Smooth muscle cell (in vitro differentiated cells): ENCODE measurements at regions not wholly inside any gene's neighbourhood (a gene's known extent, or its start where the extent isn't known, plus 50 kb on each side); places are given as distances from the start of the nearest gene placed in this dataset.

Experiments used
- DNase-seq: peaks from one replicate; lab custom pipeline; 2025; ENCODE audit not compliant: unreplicated experiment; lab: John Stamatoyannopoulos, UW
- H2AFZ ChIP-seq: fragments of 200-600 bp; sonication (generic); 2 replicates; pipeline ENCODE4 v1.6.0; 2016; ENCODE audit warnings: antibody characterized with exemption, low read depth, mild to moderate bottlenecking
- H3F3A ChIP-seq: fragments of 200-600 bp; sonication (generic); 2 replicates; pipeline ENCODE4 v1.6.0; 2017; ENCODE audit warnings: antibody characterized with exemption, low read depth
- H3K27ac ChIP-seq: fragments of 200-600 bp; sonication (generic); 2 replicates; pipeline ENCODE4 v1.5.1; 2016; ENCODE audit warnings: low read depth, mild to moderate bottlenecking
- H3K27me3 ChIP-seq: fragments of 200-600 bp; sonication (generic); 2 replicates; pipeline ENCODE4 v1.6.1; 2016; ENCODE audit warnings: low read depth, mild to moderate bottlenecking
- H3K36me3 ChIP-seq: fragments of 200-600 bp; sonication (generic); 2 replicates; pipeline ENCODE4 v1.5.1; 2016; ENCODE audit warnings: low read depth
- H3K4me1 ChIP-seq: fragments of 200-600 bp; sonication (generic); 2 replicates; pipeline ENCODE4 v1.5.1; 2016; ENCODE audit warnings: low read depth
- H3K4me2 ChIP-seq: fragments of 200-600 bp; sonication (generic); 2 replicates; pipeline ENCODE4 v1.6.0; 2016; ENCODE audit warnings: mild to moderate bottlenecking
- H3K4me3 ChIP-seq: fragments of 200-600 bp; sonication (generic); 2 replicates; pipeline ENCODE4 v1.5.1; 2016; ENCODE audit warnings: mild to moderate bottlenecking
- H3K79me2 ChIP-seq: fragments of 200-600 bp; sonication (generic); 2 replicates; pipeline ENCODE4 v1.6.0; 2016; ENCODE audit warnings: low read depth, mild to moderate bottlenecking
- H3K9ac ChIP-seq: fragments of 200-600 bp; sonication (generic); 2 replicates; pipeline ENCODE4 v1.6.0; 2016; ENCODE audit warnings: low read depth
- H3K9me3 ChIP-seq: fragments of 200-600 bp; sonication (generic); replicated peaks from 2 replicates; pipeline ENCODE4 v1.5.1; 2016; ENCODE audit warnings: low read depth
- H4K20me1 ChIP-seq: fragments of 200-600 bp; sonication (generic); 2 replicates; pipeline ENCODE4 v1.6.0; 2016; ENCODE audit warnings: low read depth
- WGBS: methylation state at CpG from one replicate; pipeline ENCODE4 v1.1.7; 2016; ENCODE audit warnings: low lambda C conversion rate; 5-methylcytosine and 5-hydroxymethylcytosine counted together
- TF ChIP-seq, protein P1 (sequence below): fragments of 200-600 bp; sonication (generic); IDR thresholded peaks from 2 replicates; pipeline ENCODE4 v1.5.1; 2017; ENCODE audit warnings: borderline replicate concordance, mild to moderate bottlenecking, antibody characterized with exemption; ENCODE audit not compliant: insufficient read depth, poor library complexity, severe bottlenecking

DNA sequence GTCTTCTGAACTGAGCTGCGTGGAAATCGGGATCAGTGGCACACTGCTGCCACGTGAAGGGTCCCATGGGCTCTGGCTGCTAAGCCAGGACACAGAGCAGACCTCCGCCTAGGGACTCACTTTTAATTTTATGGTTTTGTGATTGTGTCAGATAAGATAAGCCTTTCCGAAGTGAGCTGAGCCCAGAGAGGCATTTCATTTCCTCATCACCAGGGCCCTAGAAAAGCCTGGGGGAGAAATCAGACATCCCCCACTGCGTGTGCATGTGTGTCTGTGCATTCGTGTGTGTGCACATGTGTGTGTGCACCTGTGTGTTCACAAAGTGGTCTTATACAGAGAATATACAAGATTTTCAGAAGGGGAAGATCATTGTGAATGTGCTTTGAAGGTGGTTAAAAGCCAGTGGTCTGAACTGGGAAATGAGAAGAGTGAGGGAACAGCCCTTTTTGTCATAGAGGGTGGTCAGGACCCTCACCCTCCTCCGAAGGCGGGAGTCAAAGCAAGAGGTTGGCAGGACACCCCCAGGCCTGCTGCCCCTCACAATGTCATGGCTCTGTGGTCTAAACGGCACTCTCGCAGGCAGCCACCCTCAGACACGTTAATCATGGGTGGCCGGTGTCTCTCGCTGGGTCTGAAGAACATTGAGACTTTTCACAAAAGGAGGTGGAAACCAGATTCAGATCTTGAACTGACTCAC lies 176.1 kb upstream of the PFKP start:
- TF ChIP-seq, protein P1, sequence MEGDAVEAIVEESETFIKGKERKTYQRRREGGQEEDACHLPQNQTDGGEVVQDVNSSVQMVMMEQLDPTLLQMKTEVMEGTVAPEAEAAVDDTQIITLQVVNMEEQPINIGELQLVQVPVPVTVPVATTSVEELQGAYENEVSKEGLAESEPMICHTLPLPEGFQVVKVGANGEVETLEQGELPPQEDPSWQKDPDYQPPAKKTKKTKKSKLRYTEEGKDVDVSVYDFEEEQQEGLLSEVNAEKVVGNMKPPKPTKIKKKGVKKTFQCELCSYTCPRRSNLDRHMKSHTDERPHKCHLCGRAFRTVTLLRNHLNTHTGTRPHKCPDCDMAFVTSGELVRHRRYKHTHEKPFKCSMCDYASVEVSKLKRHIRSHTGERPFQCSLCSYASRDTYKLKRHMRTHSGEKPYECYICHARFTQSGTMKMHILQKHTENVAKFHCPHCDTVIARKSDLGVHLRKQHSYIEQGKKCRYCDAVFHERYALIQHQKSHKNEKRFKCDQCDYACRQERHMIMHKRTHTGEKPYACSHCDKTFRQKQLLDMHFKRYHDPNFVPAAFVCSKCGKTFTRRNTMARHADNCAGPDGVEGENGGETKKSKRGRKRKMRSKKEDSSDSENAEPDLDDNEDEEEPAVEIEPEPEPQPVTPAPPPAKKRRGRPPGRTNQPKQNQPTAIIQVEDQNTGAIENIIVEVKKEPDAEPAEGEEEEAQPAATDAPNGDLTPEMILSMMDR, result no peak
- Histone ChIP-seq H3K4me2 (no peak overlapping the region), H3K9ac (no peak overlapping the region), H4K20me1 (no peaks in the 10 kb centered on the region), H3F3A (no peaks in the 10 kb centered on the region), H3K4me1 (no peaks in the 10 kb centered on the region), H2AFZ (peak overlapping the region; percentile 24), H3K27me3 (peaks cover 12% of the 10 kb centered on the region), H3K9me3 (no peaks in the 10 kb centered on the region), H3K36me3 (no peaks in the 10 kb centered on the region), H3K27ac (no peak overlapping the region), H3K4me3 (no peak overlapping the region), H3K79me2 (no peaks in the 10 kb centered on the region)
- 50% methylated on average over 14 of the region's 14 CpGs for WGBS
- DNase-seq, result no peak

GRCh38 chr10:2890093-2890492 lies 177.3 kb upstream of the PFKP start:
- peaks cover 12% of the 10 kb centered on the region for H3K27me3 ChIP-seq
- H3K9ac ChIP-seq, result no peak overlapping the region
- no peak for DNase-seq
- H3K79me2 ChIP-seq, result no peaks in the 10 kb centered on the region
- H3K4me3 ChIP-seq, result no peak overlapping the region
- H3F3A ChIP-seq, result no peaks in the 10 kb centered on the region
- H3K36me3 ChIP-seq, result no peaks in the 10 kb centered on the region
- no peaks in the 10 kb centered on the region for H3K9me3 ChIP-seq
- WGBS, result 95% methylated on average over 21 of the region's 23 CpGs
- H4K20me1 ChIP-seq, result no peaks in the 10 kb centered on the region
- H2AFZ ChIP-seq, result no peak overlapping the region
- TF ChIP-seq, protein P1, result no peak
- H3K4me2 ChIP-seq, result no peak overlapping the region
- H3K4me1 ChIP-seq, result no peaks in the 10 kb centered on the region
- no peak overlapping the region for H3K27ac ChIP-seq

GRCh38 chr10:2888403-2889004 lies 178.8 kb upstream of the PFKP start:
- DNase-seq, result no peak
- Histone ChIP-seq H3K27me3 (peaks cover 12% of the 10 kb centered on the region), H3K36me3 (no peaks in the 10 kb centered on the region), H3K9ac (no peak overlapping the region), H3K4me1 (no peaks in the 10 kb centered on the region), H3F3A (no peaks in the 10 kb centered on the region), H3K79me2 (no peaks in the 10 kb centered on the region), H2AFZ (no peak overlapping the region), H3K4me3 (no peak overlapping the region), H3K27ac (no peak overlapping the region), H4K20me1 (no peaks in the 10 kb centered on the region), H3K9me3 (no peaks in the 10 kb centered on the region), H3K4me2 (no peak overlapping the region)
- WGBS, result 97% methylated on average over 14 of the region's 14 CpGs
- TF ChIP-seq, protein P1, result no peak
